Stimulated activated effector memory CD8-positive, alpha-beta T cell treated with anti-CD3 and anti-CD28 coated beads, Interleukin-12 subunit alpha, Interleukin-12 subunit beta, amount 100 ng/mL, for 72 hours (primary cell): ENCODE measurements at regions not wholly inside any gene's neighbourhood (a gene's known extent, or its start where the extent isn't known, plus 50 kb on each side); places are given as distances from the start of the nearest gene placed in this dataset.
"Not testable (repeated sequence)": the region's sequence is repeated elsewhere in the genome, so short reads cannot be mapped to it uniquely, and the experiment has no call there.

Experiments
- ATAC-seq: fragments of 150-1000 bp; cut with Tn5 transposase; 2 replicates; pipeline ENCODE4 v1.10.0; 2021
- DNase-seq, 2 donors: peaks; one replicate each; pipeline ENCODE4 v3.0.0; 2021 to 2022; ENCODE audit warnings: low spot score in 2 of 2
- H3K27ac Mint-ChIP-seq: one replicate; pipeline ENCODE4 v1.8.0; 2022; ENCODE audit warnings: mild to moderate bottlenecking, mixed read lengths
- H3K36me3 Mint-ChIP-seq: one replicate; pipeline ENCODE4 v1.8.0; 2022; ENCODE audit warnings: mild to moderate bottlenecking, mixed read lengths
- H3K4me1 Mint-ChIP-seq: one replicate; pipeline ENCODE4 v1.8.0; 2022; ENCODE audit warnings: mixed read lengths
- H3K4me3 Mint-ChIP-seq: one replicate; pipeline ENCODE4 v1.8.0; 2022; ENCODE audit warnings: mild to moderate bottlenecking, mixed read lengths
- H3K9me3 Mint-ChIP-seq: one replicate; pipeline ENCODE4 v1.8.0; 2022; ENCODE audit warnings: mixed read lengths

GRCh38 chr10:64312876-64313275, 791.7 kb downstream of the REEP3 start:
- Mint-ChIP-seq H3K27ac (no peak overlapping the region), H3K4me3 (no peak overlapping the region), H3K9me3 (peaks cover 2% of the 10 kb centered on the region), H3K36me3 (no peaks in the 10 kb centered on the region), H3K4me1 (no peaks in the 10 kb centered on the region)
- DNase-seq (no peak), ATAC-seq (no peak)

GRCh38 chr10:64313967-64314366, 792.8 kb downstream of the REEP3 start:
- DNase-seq, result no peak
- no peaks in the 10 kb centered on the region for H3K36me3 Mint-ChIP-seq
- ATAC-seq, result no peak
- no peak overlapping the region for H3K4me3 Mint-ChIP-seq
- H3K27ac Mint-ChIP-seq, result no peak overlapping the region
- peaks cover 6% of the 10 kb centered on the region for H3K9me3 Mint-ChIP-seq
- H3K4me1 Mint-ChIP-seq, result no peaks in the 10 kb centered on the region

DNA sequence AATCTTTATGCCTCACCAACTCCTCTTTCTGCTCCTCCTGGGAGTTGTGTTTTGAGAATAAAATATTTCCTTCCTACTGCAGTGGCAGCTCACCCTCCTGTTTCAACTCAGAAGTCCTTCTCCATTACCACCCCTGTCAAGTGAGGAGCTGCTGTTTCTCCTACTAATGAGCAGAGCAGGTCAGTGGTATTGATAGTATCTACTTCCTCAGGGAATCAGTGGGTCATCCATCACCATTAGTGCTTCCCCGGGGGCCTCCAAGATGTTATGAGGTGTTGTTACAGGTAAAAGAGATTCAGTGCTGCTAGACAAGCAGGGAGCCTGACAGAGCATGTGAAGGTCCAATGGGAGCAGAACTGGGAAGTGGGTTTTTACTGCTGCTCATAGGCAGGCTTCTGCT, 795.2 kb downstream of the REEP3 start:
- Mint-ChIP-seq H3K27ac (no peak overlapping the region), H3K9me3 (peaks cover 6% of the 10 kb centered on the region), H3K4me3 (no peak overlapping the region), H3K4me1 (no peaks in the 10 kb centered on the region), H3K36me3 (no peaks in the 10 kb centered on the region)
- DNase-seq, result no peak
- ATAC-seq, result no peak

GRCh38 chr10:64316833-64317232, 795.6 kb downstream of the REEP3 start:
- Mint-ChIP-seq H3K9me3 (peaks cover 6% of the 10 kb centered on the region), H3K4me3 (no peak overlapping the region), H3K4me1 (no peaks in the 10 kb centered on the region), H3K27ac (no peak overlapping the region), H3K36me3 (no peaks in the 10 kb centered on the region)
- no peak for ATAC-seq
- no peak for DNase-seq

- ATAC-seq (no peak), DNase-seq (no peak)
- no peaks in the 10 kb centered on the region for H3K36me3 Mint-ChIP-seq
- H3K4me1 Mint-ChIP-seq, result no peaks in the 10 kb centered on the region
- peaks cover 18% of the 10 kb centered on the region for H3K9me3 Mint-ChIP-seq
- no peak overlapping the region for H3K4me3 Mint-ChIP-seq
- no peak overlapping the region for H3K27ac Mint-ChIP-seq
Observed at GRCh38 chr10:64320448-64320847, 799.2 kb downstream of the REEP3 start.

- Mint-ChIP-seq H3K36me3 (no peaks in the 10 kb centered on the region), H3K4me3 (no peak overlapping the region), H3K4me1 (no peaks in the 10 kb centered on the region), H3K9me3 (peaks cover 22% of the 10 kb centered on the region), H3K27ac (no peak overlapping the region)
- no peak for ATAC-seq
- no peak for DNase-seq
Observed at GRCh38 chr10:64329510-64329909, 808.3 kb downstream of the REEP3 start.

DNA sequence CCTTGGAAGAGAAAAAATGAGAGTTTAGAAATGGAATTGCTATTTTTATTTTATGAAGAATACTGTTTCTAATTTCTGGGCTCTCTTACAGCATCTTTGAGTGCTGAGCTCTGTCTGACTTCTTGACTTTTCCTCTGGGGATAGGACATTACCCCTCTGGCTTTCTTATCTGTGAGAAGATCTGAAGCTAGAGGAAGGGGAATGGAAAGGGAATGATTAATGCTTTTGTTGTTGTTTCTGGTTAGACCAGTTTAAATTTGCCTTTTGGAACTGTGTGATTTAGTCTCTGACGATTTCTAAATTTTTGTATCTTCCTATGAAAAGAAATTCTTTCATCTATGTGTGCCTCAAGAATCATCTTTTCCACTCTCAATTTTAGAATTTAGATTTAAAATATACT, 811.4 kb downstream of the REEP3 start:
- H3K4me3 Mint-ChIP-seq, result no peak overlapping the region
- ATAC-seq (no peak), DNase-seq (no peak)
- H3K27ac Mint-ChIP-seq, result no peak overlapping the region
- H3K36me3 Mint-ChIP-seq, result no peaks in the 10 kb centered on the region
- peaks cover 10% of the 10 kb centered on the region for H3K9me3 Mint-ChIP-seq
- H3K4me1 Mint-ChIP-seq, result no peaks in the 10 kb centered on the region

- H3K4me1 Mint-ChIP-seq, result no peaks in the 10 kb centered on the region
Observed at GRCh38 chr10:64334084-64334483, 812.9 kb downstream of the REEP3 start.

GRCh38 chr10:64344211-64344610, 823.0 kb downstream of the REEP3 start:
- Mint-ChIP-seq H3K36me3 (no peaks in the 10 kb centered on the region), H3K27ac (no peak overlapping the region), H3K9me3 (peaks cover 18% of the 10 kb centered on the region), H3K4me1 (no peaks in the 10 kb centered on the region), H3K4me3 (no peak overlapping the region)
- ATAC-seq (no peak), DNase-seq (no peak)

More at GRCh38 chr10:64334084-64334483, 812.9 kb downstream of the REEP3 start:
- no peaks in the 10 kb centered on the region for H3K36me3 Mint-ChIP-seq
- ATAC-seq, result no peak
- no peak overlapping the region for H3K4me3 Mint-ChIP-seq
- peaks cover 11% of the 10 kb centered on the region for H3K9me3 Mint-ChIP-seq
- H3K27ac Mint-ChIP-seq, result no peak overlapping the region
- no peak for DNase-seq

- Mint-ChIP-seq H3K36me3 (no peaks in the 10 kb centered on the region), H3K27ac (no peak overlapping the region), H3K9me3 (peaks cover 25% of the 10 kb centered on the region)
Observed at GRCh38 chr10:64345856-64346255, 824.7 kb downstream of the REEP3 start.

DNA sequence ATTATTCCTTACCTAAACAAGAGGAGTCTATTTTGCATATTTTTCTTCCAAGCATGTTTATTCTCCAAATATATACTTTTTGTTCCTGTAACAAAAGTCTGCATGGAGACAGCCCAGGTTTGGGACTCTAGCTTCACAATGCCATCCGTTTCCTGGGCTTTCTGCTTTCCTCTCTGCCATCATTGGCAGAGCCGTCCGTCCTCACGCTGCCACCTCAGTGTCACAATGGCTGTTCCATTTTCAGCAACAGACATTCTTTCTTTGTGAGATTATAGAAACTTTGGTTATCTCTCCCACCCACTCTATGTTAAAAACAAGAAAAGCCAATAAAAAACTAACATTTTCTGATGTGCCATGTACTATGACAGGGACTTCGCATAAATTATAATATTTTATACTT, 825.2 kb downstream of the REEP3 start:
- Mint-ChIP-seq H3K4me1 (no peaks in the 10 kb centered on the region), H3K9me3 (peaks cover 25% of the 10 kb centered on the region), H3K27ac (no peak overlapping the region), H3K4me3 (no peak overlapping the region), H3K36me3 (no peaks in the 10 kb centered on the region)
- DNase-seq, result no peak
- ATAC-seq, result no peak

More at GRCh38 chr10:64345856-64346255, 824.7 kb downstream of the REEP3 start:
- H3K4me1 Mint-ChIP-seq, result no peaks in the 10 kb centered on the region
- no peak for DNase-seq
- H3K4me3 Mint-ChIP-seq, result no peak overlapping the region
- no peak for ATAC-seq

- ATAC-seq (no peak), DNase-seq (no peak)
- Mint-ChIP-seq H3K4me1 (no peaks in the 10 kb centered on the region), H3K9me3 (peaks cover 18% of the 10 kb centered on the region), H3K27ac (no peak overlapping the region), H3K4me3 (no peak overlapping the region), H3K36me3 (no peaks in the 10 kb centered on the region)
Observed at GRCh38 chr10:64350665-64351064, 829.5 kb downstream of the REEP3 start.

- peaks cover 14% of the 10 kb centered on the region for H3K9me3 Mint-ChIP-seq
- no peaks in the 10 kb centered on the region for H3K36me3 Mint-ChIP-seq
- H3K27ac Mint-ChIP-seq, result no peak overlapping the region
- no peaks in the 10 kb centered on the region for H3K4me1 Mint-ChIP-seq
- no peak for DNase-seq
- no peak for ATAC-seq
- H3K4me3 Mint-ChIP-seq, result no peak overlapping the region
Observed at GRCh38 chr10:64358907-64359306, 837.7 kb downstream of the REEP3 start.

DNA sequence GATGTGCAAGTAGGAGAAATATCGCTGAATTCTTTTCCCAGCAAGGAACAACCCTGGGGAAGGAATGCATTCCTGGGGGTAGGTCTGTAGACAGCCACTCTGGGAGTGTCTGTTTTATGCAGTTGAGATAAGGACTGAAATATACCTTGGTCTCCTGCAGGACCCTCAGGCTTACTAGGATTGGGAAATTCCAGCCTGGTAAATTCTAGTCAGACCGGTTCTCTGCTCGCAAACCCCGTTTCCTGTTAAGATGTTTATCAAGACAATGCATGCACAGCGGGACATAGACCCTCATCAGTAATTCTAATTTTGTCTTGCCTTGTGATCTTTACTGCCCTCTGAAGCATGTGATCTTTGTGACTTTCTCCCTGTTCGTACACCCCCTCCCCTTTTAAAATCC, 839.0 kb downstream of the REEP3 start:
- peaks cover 14% of the 10 kb centered on the region for H3K9me3 Mint-ChIP-seq
- not testable (repeated sequence) for ATAC-seq, H3K4me1 Mint-ChIP-seq

GRCh38 chr10:64363687-64364086, 842.5 kb downstream of the REEP3 start:
- H3K4me1 Mint-ChIP-seq, result no peaks in the 10 kb centered on the region
- H3K36me3 Mint-ChIP-seq, result no peaks in the 10 kb centered on the region
- no peak overlapping the region for H3K27ac Mint-ChIP-seq
- peaks cover 13% of the 10 kb centered on the region for H3K9me3 Mint-ChIP-seq
- no peak for DNase-seq
- H3K4me3 Mint-ChIP-seq, result no peak overlapping the region
- no peak for ATAC-seq

More for the DNA sequence above, 839.0 kb downstream of the REEP3 start:
- not testable (repeated sequence) for H3K4me3 Mint-ChIP-seq, DNase-seq, H3K27ac Mint-ChIP-seq, H3K36me3 Mint-ChIP-seq

- H3K4me1 Mint-ChIP-seq, result no peaks in the 10 kb centered on the region
- no peak for ATAC-seq
- no peak for DNase-seq
- H3K27ac Mint-ChIP-seq, result no peak overlapping the region
- H3K4me3 Mint-ChIP-seq, result no peak overlapping the region
- no peaks in the 10 kb centered on the region for H3K36me3 Mint-ChIP-seq
- H3K9me3 Mint-ChIP-seq, result peaks cover 9% of the 10 kb centered on the region
Observed at GRCh38 chr10:64365663-64366062, 844.5 kb downstream of the REEP3 start.

DNA sequence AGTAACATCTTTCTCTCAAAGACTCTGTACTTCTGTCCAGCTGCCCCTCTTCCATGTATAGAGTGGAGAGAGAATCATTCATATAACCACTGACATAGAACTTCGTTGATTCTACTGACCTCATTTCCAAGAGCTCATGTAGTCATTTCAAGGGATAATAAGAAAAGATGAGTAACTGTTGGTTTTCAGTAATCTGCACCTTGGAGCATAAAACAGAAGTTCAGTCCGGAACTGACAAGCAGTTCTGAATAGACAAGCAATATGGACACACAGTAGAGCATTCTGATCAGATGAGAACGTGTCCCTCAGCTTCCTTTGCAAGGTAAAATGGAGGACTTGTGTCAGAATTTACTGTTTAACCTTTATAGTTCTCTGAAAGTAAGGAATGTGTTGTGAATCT, 847.1 kb downstream of the REEP3 start:
- H3K27ac Mint-ChIP-seq, result no peak overlapping the region
- ATAC-seq (no peak), DNase-seq (no peak)
- H3K9me3 Mint-ChIP-seq, result peaks cover 9% of the 10 kb centered on the region
- no peaks in the 10 kb centered on the region for H3K4me1 Mint-ChIP-seq
- H3K36me3 Mint-ChIP-seq, result no peaks in the 10 kb centered on the region
- no peak overlapping the region for H3K4me3 Mint-ChIP-seq
